UCSD-AML1 (cell line): ENCODE measurements at regions not wholly inside any gene's neighbourhood (a gene's known extent, or its start where the extent isn't known, plus 50 kb on each side); places are given as distances from the start of the nearest gene placed in this dataset.
A peak's percentile ranks its signal among the peaks of the same experiment; 100 is the strongest.

Source experiments
- DNase-seq: peaks from one replicate; lab custom pipeline; 2025; ENCODE audit not compliant: unreplicated experiment; lab: John Stamatoyannopoulos, UW

- no peak for DNase-seq
Measured at GRCh38 chr18:24976502-24976901, 375.5 kb downstream of the ZNF521 start.

DNA sequence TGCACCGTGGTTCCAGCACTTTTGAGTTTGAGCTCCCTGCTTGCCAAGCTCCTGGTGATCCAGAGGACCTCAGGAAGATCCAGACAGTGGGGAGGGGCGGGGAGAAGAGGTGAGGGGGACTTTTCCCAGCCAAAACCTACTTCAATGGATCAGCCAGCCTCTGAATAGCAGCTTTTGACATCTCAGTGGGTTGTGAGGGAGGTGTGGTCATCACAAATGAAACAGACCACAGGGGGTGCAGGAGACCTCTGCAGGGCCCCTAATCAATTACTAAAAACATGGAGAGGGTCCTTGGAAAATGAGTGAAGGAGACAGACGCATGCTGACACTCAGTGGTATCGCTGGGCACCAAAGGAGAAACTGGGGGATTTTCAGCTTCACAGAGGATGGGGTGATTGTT is 372.7 kb downstream of the ZNF521 start:
- DNase-seq = no peak

- DNase-seq = no peak
Measured at GRCh38 chr18:24982831-24983230, 369.1 kb downstream of the ZNF521 start.

GRCh38 chr18:24983566-24984139 is 368.3 kb downstream of the ZNF521 start:
- DNase-seq = no peak

GRCh38 chr18:24985586-24985985 is 366.4 kb downstream of the ZNF521 start:
- DNase-seq = no peak

GRCh38 chr18:24986666-24987302 is 365.2 kb downstream of the ZNF521 start:
- no peak for DNase-seq

DNA sequence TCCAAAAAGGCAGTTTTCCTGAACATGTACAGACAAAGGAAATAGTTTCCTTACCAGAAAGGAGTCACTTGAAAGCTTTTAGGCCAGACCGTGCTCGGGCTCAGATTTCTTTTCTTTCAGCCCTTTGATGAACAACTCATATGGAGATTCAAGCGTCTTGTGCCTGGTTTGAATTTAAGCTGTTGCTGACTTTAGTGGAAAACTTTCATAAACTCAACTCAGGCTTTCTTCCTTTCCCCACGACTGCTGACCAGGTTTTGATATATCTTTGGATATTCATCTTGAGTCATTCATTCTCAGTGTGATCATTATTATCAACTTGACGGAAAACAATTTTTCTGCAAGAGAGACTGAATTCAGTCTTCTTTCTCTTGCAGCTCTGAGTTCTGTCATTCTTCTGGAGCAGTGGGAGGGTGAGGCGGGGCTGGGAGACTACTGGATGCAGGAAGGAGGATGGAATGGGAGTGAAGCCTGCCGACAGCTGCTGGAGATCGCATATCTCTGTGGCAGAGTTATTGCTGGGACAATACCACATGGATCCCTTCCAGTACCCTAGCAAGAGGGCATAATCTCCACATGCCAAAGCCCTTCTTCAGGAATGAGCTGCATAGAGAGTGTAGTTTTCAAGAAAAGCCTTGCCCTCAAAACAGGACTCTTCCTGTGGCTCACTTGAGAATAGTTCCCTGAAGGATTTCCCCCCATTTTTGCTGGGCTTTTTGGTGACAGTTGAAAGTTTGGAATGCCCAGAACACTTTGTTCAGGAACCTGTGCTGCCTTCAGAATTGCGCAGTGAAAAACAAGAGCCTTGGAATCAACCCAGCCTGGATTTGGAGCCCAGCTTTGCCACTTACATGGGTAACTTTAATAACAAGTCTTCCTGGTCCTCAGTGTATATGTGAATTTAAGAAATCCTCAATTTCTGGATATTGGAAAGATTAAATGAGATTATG is 364.4 kb downstream of the ZNF521 start:
- DNase-seq = no peak

- DNase-seq = peak; percentile 20
Measured at GRCh38 chr18:24988253-24988840, 363.6 kb downstream of the ZNF521 start.

GRCh38 chr18:24989760-24990593 is 362.0 kb downstream of the ZNF521 start:
- DNase-seq = no peak

DNA sequence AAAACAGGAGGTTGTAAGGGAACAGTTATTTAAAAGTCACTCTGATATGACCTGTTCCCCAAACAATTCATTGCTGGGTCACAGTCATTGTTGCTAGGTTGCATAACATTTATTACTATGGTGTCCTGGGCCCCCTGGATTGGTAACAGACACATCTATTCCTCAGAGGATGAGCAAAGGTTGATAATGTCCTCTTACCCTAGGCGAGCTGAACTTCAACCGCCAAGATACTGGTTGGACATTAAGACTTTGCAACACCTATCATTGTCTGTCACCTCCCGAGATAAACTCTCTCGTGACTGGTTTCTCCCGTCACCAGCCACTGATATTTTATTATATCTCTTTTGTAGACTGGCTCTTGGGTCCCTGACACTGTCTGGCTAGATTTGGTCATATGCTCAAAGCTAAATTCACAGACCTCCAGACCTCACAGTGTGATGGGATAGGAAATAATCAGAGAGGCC is 361.3 kb downstream of the ZNF521 start:
- DNase-seq = no peak

- no peak for DNase-seq
Measured at GRCh38 chr18:24991141-24992060, 360.6 kb downstream of the ZNF521 start.

- DNase-seq = no peak
Measured at GRCh38 chr18:24992491-24992890, 359.5 kb downstream of the ZNF521 start.

DNA sequence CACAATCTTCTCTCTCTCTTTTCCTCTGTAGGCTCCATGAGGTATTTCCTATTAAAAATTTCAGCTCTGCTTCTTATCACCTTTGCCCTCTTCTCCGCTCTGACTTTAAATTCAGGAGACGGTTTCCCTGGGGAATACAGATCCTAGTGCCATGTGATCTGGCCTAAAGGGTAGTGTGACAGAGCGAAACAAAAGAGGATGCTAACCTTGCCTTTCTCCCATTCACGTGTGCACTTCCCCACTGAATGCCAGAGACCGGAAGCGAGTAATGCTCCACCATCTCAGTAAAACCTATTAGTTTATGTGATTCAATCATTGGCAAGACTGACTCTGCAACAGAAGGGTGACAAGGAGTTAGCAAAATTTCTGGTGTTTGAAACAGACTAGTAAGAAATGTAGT is 358.3 kb downstream of the ZNF521 start:
- DNase-seq = no peak

- no peak for DNase-seq
Measured at GRCh38 chr18:24995056-24995455, 356.9 kb downstream of the ZNF521 start.

GRCh38 chr18:24995755-24996154 is 356.2 kb downstream of the ZNF521 start:
- no peak for DNase-seq

DNA sequence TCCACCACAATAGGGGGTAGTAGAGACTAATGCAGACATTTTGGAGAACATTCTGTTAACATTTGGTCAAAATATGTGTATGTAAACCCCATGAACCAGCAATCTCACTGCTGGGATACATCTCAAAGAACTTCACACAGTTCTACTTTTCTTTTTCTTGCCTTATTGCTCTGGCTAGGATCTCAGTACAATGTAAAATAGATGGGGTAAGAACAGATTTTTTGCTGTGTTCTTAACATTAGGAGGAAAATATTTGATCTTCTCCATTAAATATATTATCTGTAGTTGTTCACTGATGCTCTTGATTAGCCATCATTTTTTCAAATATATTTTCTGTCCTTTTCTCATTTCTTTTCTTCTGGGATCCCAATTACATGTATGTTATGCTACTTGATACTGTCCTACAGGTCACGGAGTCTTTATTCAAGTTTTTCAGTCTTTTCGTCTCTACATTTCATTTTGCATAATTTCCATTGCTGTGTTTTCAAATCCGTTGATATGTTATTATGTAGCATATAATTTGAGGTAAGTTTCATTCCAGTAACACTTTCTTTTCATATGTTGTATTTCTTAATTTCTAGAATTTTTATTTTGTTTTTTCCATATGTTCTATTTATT is 352.2 kb downstream of the ZNF521 start:
- DNase-seq = no peak

DNA sequence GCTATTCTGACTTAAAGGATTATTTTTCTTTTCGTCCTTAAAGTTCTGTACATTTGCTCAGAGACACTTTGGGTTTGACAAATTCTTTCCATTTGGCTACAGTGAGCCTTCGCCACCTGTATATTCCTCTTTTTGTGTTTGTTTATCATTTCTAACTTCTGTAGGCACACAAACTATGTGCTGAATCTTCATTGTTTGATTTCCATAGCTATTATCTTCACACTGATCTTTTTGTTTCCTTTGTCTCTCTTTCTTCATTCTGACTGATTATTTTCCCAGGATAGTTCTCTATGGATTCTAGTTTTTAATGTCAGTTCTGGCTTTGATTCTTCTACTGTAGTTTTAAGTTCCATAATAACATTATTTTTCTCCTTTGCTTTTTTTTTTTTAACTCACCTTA is 350.2 kb downstream of the ZNF521 start:
- no peak for DNase-seq

GRCh38 chr18:25005541-25006403 is 346.2 kb downstream of the ZNF521 start:
- no peak for DNase-seq
